Esophagus (tissue), 2 donors: ENCODE measurements at regions not wholly inside any gene's neighbourhood (a gene's known extent, or its start where the extent isn't known, plus 50 kb on each side); places are given as distances from the start of the nearest gene placed in this dataset.

Experiments used
- H3K27ac ChIP-seq, 2 donors: one replicate each; pipeline ENCODE4 v1.5.1; 2013; ENCODE audit warnings: low read depth in 2 of 2, mild to moderate bottlenecking in 2 of 2, inconsistent platforms in 1 of 2, low read length in 1 of 2, moderate library complexity in 1 of 2
- H3K27me3 ChIP-seq, 2 donors: one replicate each; pipeline ENCODE4 v1.6.1; 2013; ENCODE audit warnings: low read length in 2 of 2, control low read depth in 1 of 2, mild to moderate bottlenecking in 1 of 2; ENCODE audit not compliant: insufficient read depth in 2 of 2, control insufficient read depth in 1 of 2
- H3K36me3 ChIP-seq, 2 donors: one replicate each; pipeline ENCODE4 v1.6.1; 2013; ENCODE audit warnings: low read length in 1 of 2; ENCODE audit not compliant: control insufficient read depth in 2 of 2, insufficient read depth in 2 of 2
- H3K4me1 ChIP-seq, 2 donors: one replicate each; pipeline ENCODE4 v1.6.1; 2013; ENCODE audit warnings: low read length in 1 of 2; ENCODE audit not compliant: control insufficient read depth in 2 of 2, insufficient read depth in 2 of 2
- H3K4me3 ChIP-seq, 2 donors: one replicate each; pipeline ENCODE4 v1.5.1; 2013; ENCODE audit warnings: low read length in 2 of 2, mild to moderate bottlenecking in 2 of 2, low read depth in 1 of 2, moderate library complexity in 1 of 2
- H3K9me3 ChIP-seq, 2 donors: one replicate each; pipeline ENCODE4 v1.6.1; 2013; ENCODE audit warnings: mild to moderate bottlenecking in 2 of 2, low read depth in 1 of 2, low read length in 1 of 2, moderate library complexity in 1 of 2; ENCODE audit not compliant: control insufficient read depth in 2 of 2, insufficient read depth in 1 of 2
- WGBS, 2 donors: extraction: QIAGEN DNeasy Blood & Tissue Kit; methylation state at CpG; one replicate each; pipeline ENCODE4 v1.1.7; 2013; 5-methylcytosine and 5-hydroxymethylcytosine counted together
- donor health status: healthy with polysubstance abuse.
- donor health status: Bipolar disorder and iron deficiency.

DNA sequence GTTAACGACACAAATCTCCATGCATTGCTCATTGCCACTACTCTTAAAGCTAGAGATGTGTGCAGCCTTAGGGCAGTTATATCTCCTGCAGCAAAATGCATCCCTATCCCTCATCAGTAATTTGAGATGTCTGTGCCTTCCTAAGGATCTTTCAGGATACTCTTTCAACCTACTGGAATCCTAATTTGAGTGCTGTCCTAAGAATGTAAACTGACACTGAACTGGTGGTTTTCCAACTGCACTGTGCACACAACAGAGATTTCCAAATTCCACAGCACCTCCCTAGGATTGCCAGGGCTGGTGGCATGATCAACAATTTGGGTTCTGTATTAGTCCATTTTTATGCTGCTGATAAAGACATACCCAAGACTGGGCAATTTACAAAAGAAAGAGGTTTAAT is 193.9 kb downstream of the LTN1 start:
- no peaks in the 10 kb centered on the region for H3K36me3 ChIP-seq
- no peaks in the 10 kb centered on the region for H3K4me1 ChIP-seq
- 72 to 76% methylated on average over 1 of the region's 1 CpG for WGBS, 2 donors
- no peak overlapping the region for H3K27ac ChIP-seq
- no peak overlapping the region for H3K4me3 ChIP-seq
- no peaks in the 10 kb centered on the region for H3K27me3 ChIP-seq
- H3K9me3 ChIP-seq, result no peaks in the 10 kb centered on the region

DNA sequence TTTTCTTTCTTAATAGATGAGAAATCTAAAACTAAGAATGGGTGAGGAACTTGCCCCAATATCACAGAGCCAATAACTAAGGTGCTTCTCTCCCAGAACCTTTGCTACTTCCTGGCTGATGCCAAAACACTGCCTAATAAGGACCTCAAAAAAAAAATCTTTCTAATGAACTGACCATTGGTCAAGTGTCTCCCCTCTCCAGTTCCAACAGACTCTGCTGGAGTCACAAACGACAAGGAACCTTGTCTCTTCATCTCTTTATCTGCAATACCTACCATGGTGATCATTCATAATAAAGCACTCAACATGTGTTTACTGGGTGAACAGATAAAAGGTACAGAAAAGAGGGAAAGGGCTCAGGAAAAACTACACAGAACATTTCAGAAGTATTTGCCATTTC is 197.4 kb downstream of the LTN1 start:
- Histone ChIP-seq H3K36me3 (no peaks in the 10 kb centered on the region), H3K4me1 (no peaks in the 10 kb centered on the region), H3K27me3 (no peaks in the 10 kb centered on the region), H3K27ac (no peak overlapping the region), H3K9me3 (no peaks in the 10 kb centered on the region), H3K4me3 (no peak overlapping the region)
- 48 to 59% methylated on average over 1 of the region's 1 CpG for WGBS, 2 donors

DNA sequence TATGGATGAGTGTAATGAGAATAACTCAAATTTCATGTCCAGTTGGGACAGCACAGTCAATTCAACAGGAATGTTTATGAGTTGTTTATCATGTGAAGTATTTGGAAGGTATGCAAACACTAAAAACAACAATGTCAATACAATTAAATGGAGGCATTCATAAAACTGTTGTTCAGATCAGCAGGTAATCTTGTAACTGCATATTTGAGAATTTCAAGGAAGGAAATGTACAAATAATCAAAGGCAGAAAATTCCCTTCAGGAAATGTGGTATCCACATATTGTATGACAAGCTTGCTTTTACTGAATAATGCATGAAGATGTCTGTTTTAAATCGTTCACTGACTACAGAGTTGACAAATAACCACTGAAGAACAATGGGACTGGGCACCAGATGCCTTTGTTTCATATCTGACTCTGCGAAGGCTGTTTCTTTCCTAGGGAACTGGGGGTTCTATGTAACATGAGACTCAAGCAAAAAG is 198.3 kb downstream of the LTN1 start:
- 61 to 63% methylated on average over 2 of the region's 2 CpGs for WGBS, 2 donors
- Histone ChIP-seq H3K27ac (no peak overlapping the region), H3K9me3 (no peaks in the 10 kb centered on the region), H3K36me3 (no peaks in the 10 kb centered on the region), H3K4me3 (no peak overlapping the region), H3K4me1 (no peaks in the 10 kb centered on the region), H3K27me3 (no peaks in the 10 kb centered on the region)

DNA sequence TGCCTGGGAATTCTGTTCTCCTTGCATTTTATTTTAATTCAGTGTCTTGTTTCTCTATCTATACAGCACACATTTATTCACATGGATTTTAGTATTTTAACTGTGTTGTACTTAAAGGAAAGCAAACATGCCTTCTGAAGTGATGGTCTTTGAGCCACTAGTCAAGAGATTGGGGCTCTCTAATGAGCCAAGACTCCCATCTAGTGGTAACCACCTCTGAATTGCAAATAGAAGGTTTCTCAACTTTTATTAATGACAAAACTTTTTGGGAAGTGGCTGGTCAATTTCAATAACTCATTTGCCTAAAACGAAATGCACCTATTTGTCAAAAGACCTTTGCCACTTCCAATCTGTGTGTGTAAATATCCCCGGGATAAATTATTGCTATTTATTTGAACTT is 199.6 kb downstream of the LTN1 start:
- no peaks in the 10 kb centered on the region for H3K4me1 ChIP-seq
- no peak overlapping the region for H3K27ac ChIP-seq
- no peaks in the 10 kb centered on the region for H3K36me3 ChIP-seq
- WGBS, 2 donors, result 21 to 40% methylated on average over 2 of the region's 2 CpGs
- no peak overlapping the region for H3K4me3 ChIP-seq
- no peaks in the 10 kb centered on the region for H3K27me3 ChIP-seq
- H3K9me3 ChIP-seq, result no peaks in the 10 kb centered on the region

DNA sequence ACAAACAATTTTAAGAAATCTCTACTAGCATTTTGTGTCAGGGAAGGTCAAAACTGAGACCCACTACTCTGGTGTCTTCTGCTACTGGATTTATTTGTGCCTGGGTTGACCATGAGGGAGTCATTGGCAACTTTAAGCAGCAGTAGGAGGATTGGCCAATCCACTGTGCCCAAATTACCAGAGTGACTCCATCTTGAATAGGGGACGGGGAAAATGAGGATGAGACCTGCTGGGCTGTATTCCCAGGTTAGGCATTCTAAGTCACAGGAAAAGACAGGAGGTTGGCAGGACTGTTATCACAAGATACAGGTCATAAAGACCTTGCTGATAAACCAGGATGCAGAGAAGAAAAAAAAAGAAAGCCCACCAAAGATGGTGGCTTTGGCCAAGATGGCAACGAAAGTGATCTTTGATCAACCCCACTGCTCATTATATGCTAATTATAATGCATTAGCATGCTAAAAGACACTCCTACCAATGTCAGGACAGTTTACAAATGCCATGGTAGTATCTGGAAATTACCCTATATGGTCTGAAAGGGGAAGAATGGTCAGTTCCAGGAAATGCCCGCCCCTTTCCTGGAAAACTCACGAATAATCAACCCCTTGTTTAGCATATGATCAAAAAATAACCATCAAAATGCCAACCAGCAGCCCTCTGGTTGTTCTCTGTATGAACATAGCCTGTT is 200.9 kb downstream of the LTN1 start:
- H3K9me3 ChIP-seq, result no peaks in the 10 kb centered on the region
- H3K4me1 ChIP-seq, result no peaks in the 10 kb centered on the region
- no peak overlapping the region for H3K27ac ChIP-seq
- no peaks in the 10 kb centered on the region for H3K36me3 ChIP-seq
- no peaks in the 10 kb centered on the region for H3K27me3 ChIP-seq
- WGBS, 2 donors, result 88 to 91% methylated on average over 4 of the region's 4 CpGs
- no peak overlapping the region for H3K4me3 ChIP-seq

DNA sequence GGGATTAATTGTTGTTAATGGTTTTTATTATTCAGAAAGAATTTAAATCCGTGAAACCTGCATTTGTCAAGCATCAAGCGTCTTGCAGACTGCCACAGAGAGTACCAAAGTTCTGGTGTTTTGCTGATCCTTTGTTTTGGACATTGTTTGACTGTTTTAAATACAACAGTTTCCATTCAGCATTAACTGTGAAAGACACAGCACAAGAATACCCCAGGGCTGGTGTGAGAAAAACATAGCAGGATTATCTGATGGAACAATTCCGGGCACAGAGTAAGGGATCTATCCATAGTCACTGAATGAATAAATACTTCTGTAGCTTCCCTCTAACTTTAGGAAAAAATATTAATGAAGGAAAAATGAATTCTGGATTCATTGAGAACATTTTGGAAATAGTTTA is 202.3 kb downstream of the LTN1 start:
- H3K27me3 ChIP-seq, result no peaks in the 10 kb centered on the region
- 63 to 77% methylated on average over 3 of the region's 3 CpGs for WGBS, 2 donors
- no peaks in the 10 kb centered on the region for H3K9me3 ChIP-seq
- no peaks in the 10 kb centered on the region for H3K36me3 ChIP-seq
- no peak overlapping the region for H3K27ac ChIP-seq
- no peak overlapping the region for H3K4me3 ChIP-seq
- no peaks in the 10 kb centered on the region for H3K4me1 ChIP-seq

DNA sequence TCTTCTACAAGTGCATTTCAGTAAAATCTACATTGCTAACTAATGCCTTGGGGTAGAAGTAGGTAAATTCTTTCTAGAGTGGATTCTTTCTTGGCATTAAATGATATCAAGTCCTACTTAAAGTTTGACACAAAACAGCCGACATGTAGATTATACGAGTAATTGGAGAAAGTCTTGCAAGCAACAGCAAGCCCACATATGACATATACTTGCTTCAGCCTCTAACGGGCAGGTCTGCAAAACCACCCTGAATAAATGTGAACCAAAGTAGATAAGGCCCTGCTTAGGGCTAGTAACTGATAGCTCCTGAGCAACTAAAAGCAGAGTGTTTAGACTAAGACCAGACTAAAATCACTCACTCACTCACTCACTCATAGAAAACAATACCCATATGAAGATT is 203.2 kb downstream of the LTN1 start:
- 36 to 68% methylated on average over 3 of the region's 3 CpGs for WGBS, 2 donors
- Histone ChIP-seq H3K9me3 (no peaks in the 10 kb centered on the region), H3K4me1 (no peaks in the 10 kb centered on the region), H3K27ac (no peak overlapping the region), H3K4me3 (no peak overlapping the region), H3K36me3 (no peaks in the 10 kb centered on the region), H3K27me3 (no peaks in the 10 kb centered on the region)

DNA sequence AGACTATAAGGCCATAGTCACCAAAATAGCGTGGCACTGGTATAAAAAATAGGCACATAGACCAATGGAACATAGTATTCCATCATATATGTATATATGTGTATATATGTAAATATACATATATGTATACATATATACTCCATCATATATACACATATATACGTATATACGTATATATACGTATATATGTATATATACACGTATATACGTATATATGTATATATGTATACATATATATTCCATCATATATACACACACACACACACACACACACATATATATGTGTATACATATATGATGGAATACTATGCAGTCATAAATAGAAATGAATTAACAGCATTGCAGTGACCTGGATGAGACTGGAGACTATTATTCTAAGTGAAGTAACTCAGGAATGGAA is 204.6 kb downstream of the LTN1 start:
- Histone ChIP-seq H3K27ac (no peak overlapping the region), H3K36me3 (no peaks in the 10 kb centered on the region), H3K4me3 (no peak overlapping the region), H3K27me3 (no peaks in the 10 kb centered on the region), H3K4me1 (no peaks in the 10 kb centered on the region), H3K9me3 (peaks cover 0 to 3% of the 10 kb centered on the region in 2 donors)
- 85 to 97% methylated on average over 6 of the region's 6 CpGs for WGBS, 2 donors

DNA sequence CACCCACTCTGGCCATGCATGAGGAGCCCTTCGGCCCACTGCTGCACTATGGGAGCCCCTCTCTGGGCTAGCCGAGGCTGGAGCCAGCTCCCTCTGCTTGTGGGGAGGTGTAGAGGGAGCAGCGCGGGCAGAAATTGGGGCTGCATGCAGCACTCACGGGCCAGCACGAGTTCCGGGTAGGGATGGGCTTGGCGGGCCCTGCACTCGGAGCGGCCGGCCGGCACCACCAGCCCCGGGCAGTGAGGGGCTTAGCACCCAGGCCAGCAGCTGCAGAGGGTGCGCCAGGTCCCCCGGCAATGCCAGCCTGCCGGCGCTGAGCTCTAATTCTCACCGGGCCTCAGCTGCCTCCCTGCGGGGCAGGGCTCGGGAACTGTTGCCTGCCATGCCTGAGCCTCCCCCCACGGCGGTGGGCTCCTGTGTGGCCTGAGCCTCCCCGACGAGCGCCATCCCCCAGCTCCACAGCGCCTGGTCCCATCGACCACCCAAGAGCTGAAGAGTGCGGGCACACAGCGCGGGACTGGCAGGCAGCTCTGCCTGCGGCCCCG is 209.0 kb downstream of the LTN1 start:
- H3K4me3 ChIP-seq, result no peak overlapping the region
- H3K4me1 ChIP-seq, result no peaks in the 10 kb centered on the region
- H3K27me3 ChIP-seq, result no peaks in the 10 kb centered on the region
- no peaks in the 10 kb centered on the region for H3K36me3 ChIP-seq
- WGBS, 2 donors, result 96% methylated on average over 30 to 32 of the region's 32 CpGs
- H3K27ac ChIP-seq, result no peak overlapping the region
- H3K9me3 ChIP-seq, result peaks cover 0 to 3% of the 10 kb centered on the region in 2 donors

DNA sequence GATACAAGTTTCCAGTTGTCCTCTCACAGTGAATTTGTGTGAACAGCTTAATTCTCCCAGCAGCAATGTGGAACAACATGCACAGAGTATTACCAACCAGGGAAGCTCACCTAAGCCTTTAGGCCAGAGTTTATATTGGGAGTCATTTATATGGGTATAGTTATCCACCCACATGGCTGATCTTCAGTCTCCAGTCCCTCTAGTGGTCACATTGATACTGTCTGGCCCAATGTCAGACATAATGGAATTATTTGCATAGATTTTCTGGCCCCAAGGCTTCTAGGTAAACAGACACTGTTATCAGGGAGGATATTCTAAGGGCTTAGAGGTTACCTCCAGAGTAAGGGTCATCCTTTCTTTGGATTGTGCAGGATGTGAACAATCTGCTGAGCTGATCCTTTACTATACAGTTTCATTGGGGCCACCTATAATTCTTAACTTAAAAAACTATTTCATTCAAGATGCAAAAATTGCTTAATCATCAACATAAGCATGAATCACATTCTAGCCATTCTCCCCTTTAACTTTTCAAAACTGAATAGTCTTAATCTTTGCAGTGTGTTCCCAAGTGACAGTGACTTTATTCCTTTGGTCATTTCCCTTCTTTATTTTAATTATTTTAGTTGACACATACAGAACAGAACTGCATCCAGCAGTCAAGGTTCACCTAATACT is 210.9 kb downstream of the LTN1 start:
- Histone ChIP-seq H3K36me3 (no peaks in the 10 kb centered on the region), H3K27ac (no peak overlapping the region), H3K4me1 (no peaks in the 10 kb centered on the region), H3K9me3 (peaks cover 0 to 3% of the 10 kb centered on the region in 2 donors), H3K4me3 (no peak overlapping the region), H3K27me3 (no peaks in the 10 kb centered on the region)
